Endothelial cell of umbilical vein (primary cell): ENCODE measurements at regions not wholly inside any gene's neighbourhood (a gene's known extent, or its start where the extent isn't known, plus 50 kb on each side); places are given as distances from the start of the nearest gene placed in this dataset.

Experiments used
- BruUV-seq: library from RNA; stranded (reverse); fragments of 400-500 nt; replicated peaks from 2 replicates; lab custom pipeline; 2021; lab: Mats Ljungman, UMichigan
- CTCF ChIA-PET: fragments of 300-600, 350-600 bp; sonication (Branson Sonifier 250); formaldehyde crosslinking; loops from one replicate; lab custom pipeline; 2021; ENCODE audit warnings: antibody characterized with exemption, inconsistent platforms; lab: Charles Lee
- POLR2A ChIA-PET: fragments of 300-600, 350-600 bp; sonication (Branson Sonifier 250); formaldehyde crosslinking; loops from one replicate; lab custom pipeline; 2021; ENCODE audit warnings: antibody characterized with exemption, inconsistent platforms; lab: Charles Lee
- DNase-seq: peaks from one replicate; pipeline ENCODE4 v3.0.0-alpha.2; 2011; ENCODE audit warnings: low read depth, low spot score
- FAIRE-seq: peaks from 2 replicates; lab custom pipeline; 2011; peaks lifted over from hg19 to GRCh38; lab: Jason Lieb, UNC
- H2AFZ ChIP-seq: 2 replicates; pipeline ENCODE4 v1.6.0; 2012; ENCODE audit warnings: low read depth, low read length, control low read depth, inconsistent platforms
- H3K27ac ChIP-seq: 2 replicates; pipeline ENCODE4 v1.5.1; 2011; ENCODE audit warnings: low read depth, mild to moderate bottlenecking, control low read depth, low read length, moderate library complexity; ENCODE audit not compliant: insufficient read depth
- H3K27me3 ChIP-seq, 2 experiments: 2 replicates each; pipeline versions ENCODE4 v1.6.0 to v1.6.1; 2011; ENCODE audit warnings: low read length in 2 of 2, mixed read lengths in 1 of 2; ENCODE audit not compliant: control insufficient read depth in 2 of 2, insufficient read depth in 2 of 2
- H3K36me3 ChIP-seq, 2 experiments: 2 replicates in 1 of 2; 3 replicates in 1 of 2; pipeline ENCODE4 v1.5.1; 2011; ENCODE audit warnings: low read length in 2 of 2, mild to moderate bottlenecking in 1 of 2, moderate library complexity in 1 of 2; ENCODE audit not compliant: control insufficient read depth in 2 of 2, insufficient read depth in 2 of 2; ENCODE audit errors: extremely low read depth in 1 of 2
- H3K4me1 ChIP-seq: 3 replicates; pipeline ENCODE4 v1.5.1; 2011; ENCODE audit warnings: mild to moderate bottlenecking, low read length; ENCODE audit not compliant: control insufficient read depth, insufficient read depth; ENCODE audit errors: extremely low read depth
- H3K4me2 ChIP-seq: 2 replicates; pipeline ENCODE4 v1.6.1; 2011; ENCODE audit warnings: low read length, control low read depth, mixed read lengths; ENCODE audit not compliant: insufficient read depth
- H3K4me3 ChIP-seq, 3 experiments: fragments of 200-600 bp in 1 of 3; sonication (generic), shearing (Covaris generic) in 1 of 3; replicated peaks in 1 of 3; 2 replicates each; pipeline ENCODE4 v1.5.1; 2011 to 2016; ENCODE audit warnings: control low read depth in 3 of 3, low read length in 3 of 3, mild to moderate bottlenecking in 2 of 3, inconsistent platforms in 1 of 3, low read depth in 1 of 3, moderate library complexity in 1 of 3; ENCODE audit not compliant: insufficient read depth in 1 of 3
- H3K79me2 ChIP-seq: 2 replicates; pipeline ENCODE4 v1.6.0; 2012; ENCODE audit warnings: low read length, inconsistent platforms; ENCODE audit not compliant: control insufficient read depth, insufficient read depth
- H3K9ac ChIP-seq: replicated peaks from 2 replicates; pipeline ENCODE3; 2011; ENCODE audit warnings: low read length, control low read depth; ENCODE audit not compliant: insufficient read depth; ENCODE audit errors: extremely low read depth
- H3K9me1 ChIP-seq: replicated peaks from 3 replicates; pipeline ENCODE4 v1.6.0; 2011; ENCODE audit warnings: mild to moderate bottlenecking, low read length; ENCODE audit not compliant: control insufficient read depth, insufficient read depth; ENCODE audit errors: extremely low read depth
- H3K9me3 ChIP-seq: replicated peaks from 2 replicates; pipeline ENCODE4 v1.5.1; 2012; ENCODE audit warnings: low read length, inconsistent platforms; ENCODE audit not compliant: control insufficient read depth, insufficient read depth
- H4K20me1 ChIP-seq: replicated peaks from 2 replicates; pipeline ENCODE3; 2011; ENCODE audit warnings: mild to moderate bottlenecking, low read length; ENCODE audit not compliant: control insufficient read depth, insufficient read depth; ENCODE audit errors: extremely low read depth
- EZH2 ChIP-seq: IDR thresholded peaks from 2 replicates; pipeline ENCODE4 v1.6.1; 2012; ENCODE audit warnings: borderline replicate concordance, low read depth, mild to moderate bottlenecking, moderate library complexity, low read length, inconsistent platforms; ENCODE audit not compliant: severe bottlenecking
- FOS ChIP-seq: IDR thresholded peaks from 2 replicates; pipeline ENCODE4 v1.6.1; 2011; ENCODE audit warnings: mild to moderate bottlenecking, low read length, moderate library complexity, borderline replicate concordance; ENCODE audit not compliant: insufficient read depth
- GATA2 ChIP-seq: IDR thresholded peaks from 2 replicates; pipeline ENCODE4 v1.7.0; 2011; ENCODE audit warnings: low read depth, mild to moderate bottlenecking, moderate library complexity, mixed read lengths, low read length; ENCODE audit not compliant: insufficient read length, insufficient read depth
- JUN ChIP-seq: IDR thresholded peaks from 2 replicates; pipeline ENCODE4 v1.6.1; 2011; ENCODE audit warnings: borderline replicate concordance, low read depth; ENCODE audit not compliant: insufficient read length, insufficient read depth
- MYC ChIP-seq: IDR thresholded peaks from one replicate; pipeline ENCODE4 v1.6.1; 2011; ENCODE audit warnings: mild to moderate bottlenecking, low read depth, low read length
- POLR2A ChIP-seq: IDR thresholded peaks from 2 replicates; pipeline ENCODE4 v1.6.1; 2012; ENCODE audit warnings: low read depth, mild to moderate bottlenecking, control low read depth, low read length
- POLR2AphosphoS5 ChIP-seq: IDR thresholded peaks from 2 replicates; pipeline ENCODE4 v1.6.1; 2012; ENCODE audit warnings: low read depth, mild to moderate bottlenecking, control low read depth, low read length, moderate library complexity; ENCODE audit not compliant: insufficient read depth
- dilution Hi-C: fragments of 300-500 bp; cut with MboI; formaldehyde crosslinking; loops from one replicate; pipeline ENCODE4 v1.15.0; 2019; ENCODE audit warnings: low sequenced_read_pairs; ENCODE audit not compliant: extremely low pct_ligation_motif_present
- intact Hi-C: fragments of 100-400 bp; cut with micrococcal nuclease; formaldehyde crosslinking; loops from one replicate; pipeline ENCODE4 v1.10.0; 2022
- TF ChIP-seq, protein P1 (sequence below): IDR thresholded peaks from 2 replicates; pipeline ENCODE4 v1.6.1; 2011; ENCODE audit not compliant: insufficient read depth, insufficient read length
- TF ChIP-seq, protein P2 (sequence below), 2 donors: IDR thresholded peaks; 1 replicate in 1 of 2; 2 replicates in 1 of 2; pipeline ENCODE4 v1.5.1; 2011; ENCODE audit warnings: low read length in 2 of 2, mild to moderate bottlenecking in 2 of 2, moderate library complexity in 2 of 2, control low read depth in 1 of 2, inconsistent platforms in 1 of 2, low read depth in 1 of 2; ENCODE audit not compliant: insufficient read depth in 1 of 2; ENCODE audit errors: extremely low read depth in 1 of 2

DNA sequence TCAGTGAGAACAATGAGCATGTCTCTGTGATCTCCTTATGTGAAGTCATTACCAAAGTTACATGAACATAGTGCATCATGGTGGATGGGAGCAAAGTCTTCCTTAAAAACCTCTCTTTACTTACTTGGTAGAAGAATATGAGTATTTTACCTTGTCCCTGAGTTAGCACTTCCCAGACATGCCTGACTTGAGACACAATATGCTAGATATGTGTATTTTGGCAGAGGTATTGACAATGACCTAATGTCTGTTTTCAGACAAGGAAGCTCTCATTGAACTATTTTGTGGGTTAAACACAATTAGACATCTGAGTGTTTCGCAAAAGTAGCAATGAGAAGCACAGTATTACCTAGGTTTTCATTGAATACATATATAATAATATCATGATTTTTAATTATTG is 99.1 kb upstream of the MC4R start:
- no peak overlapping the region for H2AFZ ChIP-seq

More for the DNA sequence above, 99.1 kb upstream of the MC4R start:
- Histone ChIP-seq H3K4me1 (no peaks in the 10 kb centered on the region), H3K9me3 (no peaks in the 10 kb centered on the region), H3K4me2 (no peak overlapping the region), H3K27me3 (no peaks in the 10 kb centered on the region), H3K79me2 (no peaks in the 10 kb centered on the region), H4K20me1 (no peaks in the 10 kb centered on the region), H3K4me3 (no peak overlapping the region), H3K27ac (no peak overlapping the region), H3K9ac (no peak overlapping the region), H3K36me3 (no peaks in the 10 kb centered on the region), H3K9me1 (no peaks in the 10 kb centered on the region)
- TF ChIP-seq FOS (no peak), POLR2AphosphoS5 (no peak), POLR2A (no peak), GATA2 (no peak), MYC (no peak), EZH2 (no peak), JUN (no peak)
- TF ChIP-seq, protein P1, sequence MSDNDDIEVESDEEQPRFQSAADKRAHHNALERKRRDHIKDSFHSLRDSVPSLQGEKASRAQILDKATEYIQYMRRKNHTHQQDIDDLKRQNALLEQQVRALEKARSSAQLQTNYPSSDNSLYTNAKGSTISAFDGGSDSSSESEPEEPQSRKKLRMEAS, result no peak
- TF ChIP-seq, protein P2, sequence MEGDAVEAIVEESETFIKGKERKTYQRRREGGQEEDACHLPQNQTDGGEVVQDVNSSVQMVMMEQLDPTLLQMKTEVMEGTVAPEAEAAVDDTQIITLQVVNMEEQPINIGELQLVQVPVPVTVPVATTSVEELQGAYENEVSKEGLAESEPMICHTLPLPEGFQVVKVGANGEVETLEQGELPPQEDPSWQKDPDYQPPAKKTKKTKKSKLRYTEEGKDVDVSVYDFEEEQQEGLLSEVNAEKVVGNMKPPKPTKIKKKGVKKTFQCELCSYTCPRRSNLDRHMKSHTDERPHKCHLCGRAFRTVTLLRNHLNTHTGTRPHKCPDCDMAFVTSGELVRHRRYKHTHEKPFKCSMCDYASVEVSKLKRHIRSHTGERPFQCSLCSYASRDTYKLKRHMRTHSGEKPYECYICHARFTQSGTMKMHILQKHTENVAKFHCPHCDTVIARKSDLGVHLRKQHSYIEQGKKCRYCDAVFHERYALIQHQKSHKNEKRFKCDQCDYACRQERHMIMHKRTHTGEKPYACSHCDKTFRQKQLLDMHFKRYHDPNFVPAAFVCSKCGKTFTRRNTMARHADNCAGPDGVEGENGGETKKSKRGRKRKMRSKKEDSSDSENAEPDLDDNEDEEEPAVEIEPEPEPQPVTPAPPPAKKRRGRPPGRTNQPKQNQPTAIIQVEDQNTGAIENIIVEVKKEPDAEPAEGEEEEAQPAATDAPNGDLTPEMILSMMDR (IDR thresholded peaks at IDR 0.05; ENCODE audit: extremely low read depth in 1 of 2, insufficient read depth in 1 of 2, low read depth in 1 of 2, low read length in 2 of 2), result no peak
- no peak for DNase-seq
- BruUV-seq, result no TSS peak
- intact Hi-C loops, result no loop called here
- CTCF ChIA-PET, result no interaction called here
- dilution Hi-C loops, result no loop called here
- POLR2A ChIA-PET, result no interaction called here
- FAIRE-seq, result no peak
